DND-41 (cell line): ENCODE measurements at regions not wholly inside any gene's neighbourhood (a gene's known extent, or its start where the extent isn't known, plus 50 kb on each side); places are given as distances from the start of the nearest gene placed in this dataset.

Source experiments
- ATAC-seq: fragments of 200-7000 bp; cut with Tn5 transposase; 3 replicates; pipeline ENCODE4 v1.9.1; 2021; ENCODE audit warnings: low read depth; ENCODE audit not compliant: insufficient read depth
- DNase-seq: peaks from one replicate; pipeline ENCODE4 v3.0.0-alpha.2; 2020
- H2AFZ ChIP-seq: 2 replicates; pipeline ENCODE4 v1.6.0; 2012; ENCODE audit warnings: low read depth, low read length
- H3K27ac ChIP-seq: 2 replicates; pipeline ENCODE4 v1.5.1; 2012; ENCODE audit warnings: low read length, inconsistent platforms
- H3K27me3 ChIP-seq: fragments of 200-600 bp; sonication (generic); 2 replicates; pipeline ENCODE4 v1.6.0; 2012; ENCODE audit warnings: low read length, mild to moderate bottlenecking, inconsistent platforms; ENCODE audit not compliant: insufficient read depth, poor library complexity
- H3K36me3 ChIP-seq: 2 replicates; pipeline ENCODE4 v1.5.1; 2012; ENCODE audit warnings: low read length, inconsistent platforms; ENCODE audit not compliant: insufficient read depth
- H3K4me1 ChIP-seq: 2 replicates; pipeline ENCODE4 v1.5.1; 2012; ENCODE audit warnings: mild to moderate bottlenecking, low read length; ENCODE audit not compliant: insufficient read depth
- H3K4me2 ChIP-seq: 2 replicates; pipeline ENCODE4 v1.6.0; 2012; ENCODE audit warnings: mild to moderate bottlenecking, moderate library complexity, low read length, inconsistent platforms; ENCODE audit not compliant: insufficient read depth
- H3K4me3 ChIP-seq, 2 experiments: fragments of 200-600 bp in 1 of 2; shearing (Covaris generic) in 1 of 2; 2 replicates each; pipeline ENCODE4 v1.5.1; 2012 to 2016; ENCODE audit warnings: inconsistent platforms in 2 of 2, low read length in 2 of 2, mild to moderate bottlenecking in 2 of 2, low read depth in 1 of 2, moderate library complexity in 1 of 2
- H3K79me2 ChIP-seq: 2 replicates; pipeline ENCODE4 v1.6.0; 2012; ENCODE audit warnings: low read length, inconsistent platforms; ENCODE audit not compliant: insufficient read depth
- H3K9ac ChIP-seq: 2 replicates; pipeline ENCODE4 v1.6.0; 2012; ENCODE audit warnings: low read depth, mild to moderate bottlenecking, inconsistent platforms, low read length, moderate library complexity
- H3K9me3 ChIP-seq: 2 replicates; pipeline ENCODE4 v1.5.1; 2012; ENCODE audit warnings: low read length, moderate library complexity, mild to moderate bottlenecking, inconsistent platforms; ENCODE audit not compliant: insufficient read depth, severe bottlenecking
- H4K20me1 ChIP-seq: 2 replicates; pipeline ENCODE4 v1.6.0; 2012; ENCODE audit warnings: low read length; ENCODE audit not compliant: insufficient read depth
- EZH2 ChIP-seq: IDR thresholded peaks from 3 replicates; pipeline ENCODE4 v1.6.1; 2012; ENCODE audit warnings: borderline replicate concordance, low read depth, mild to moderate bottlenecking, moderate library complexity, low read length, inconsistent platforms; ENCODE audit not compliant: severe bottlenecking
- TF ChIP-seq, protein P1 (sequence below): IDR thresholded peaks from 2 replicates; pipeline ENCODE4 v1.5.1; 2012; ENCODE audit warnings: borderline replicate concordance, low read length, moderate library complexity, mild to moderate bottlenecking; ENCODE audit not compliant: poor library complexity, severe bottlenecking; ENCODE audit errors: extremely low read depth

DNA sequence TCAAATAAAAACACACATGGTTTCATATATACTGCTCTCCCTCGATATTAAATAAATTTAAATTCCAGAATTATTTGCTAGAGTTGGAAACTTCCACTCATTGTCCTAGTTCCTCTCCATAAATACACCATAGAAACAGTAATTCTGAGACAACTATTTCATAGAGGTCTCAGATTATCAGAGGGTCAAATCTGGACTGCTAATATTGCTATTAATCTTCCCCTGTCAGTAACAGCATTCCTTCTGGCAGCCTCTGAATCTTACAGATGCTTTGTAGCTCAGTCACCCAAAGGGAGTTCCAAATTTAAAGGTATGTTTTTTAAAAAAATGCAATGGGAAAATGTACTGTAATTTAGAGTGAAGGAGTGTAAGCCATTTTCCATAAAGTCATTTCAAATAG lies 428.8 kb downstream of the PYDC2 start:
- Histone ChIP-seq H3K4me2 (no peak overlapping the region), H3K9ac (no peak overlapping the region), H2AFZ (no peak overlapping the region), H3K79me2 (no peaks in the 10 kb centered on the region), H3K4me1 (no peaks in the 10 kb centered on the region), H3K27me3 (no peaks in the 10 kb centered on the region), H3K36me3 (no peaks in the 10 kb centered on the region), H3K9me3 (no peaks in the 10 kb centered on the region), H4K20me1 (no peaks in the 10 kb centered on the region), H3K27ac (no peak overlapping the region), H3K4me3 (no peak overlapping the region)
- no peak for ATAC-seq
- TF ChIP-seq, protein P1, sequence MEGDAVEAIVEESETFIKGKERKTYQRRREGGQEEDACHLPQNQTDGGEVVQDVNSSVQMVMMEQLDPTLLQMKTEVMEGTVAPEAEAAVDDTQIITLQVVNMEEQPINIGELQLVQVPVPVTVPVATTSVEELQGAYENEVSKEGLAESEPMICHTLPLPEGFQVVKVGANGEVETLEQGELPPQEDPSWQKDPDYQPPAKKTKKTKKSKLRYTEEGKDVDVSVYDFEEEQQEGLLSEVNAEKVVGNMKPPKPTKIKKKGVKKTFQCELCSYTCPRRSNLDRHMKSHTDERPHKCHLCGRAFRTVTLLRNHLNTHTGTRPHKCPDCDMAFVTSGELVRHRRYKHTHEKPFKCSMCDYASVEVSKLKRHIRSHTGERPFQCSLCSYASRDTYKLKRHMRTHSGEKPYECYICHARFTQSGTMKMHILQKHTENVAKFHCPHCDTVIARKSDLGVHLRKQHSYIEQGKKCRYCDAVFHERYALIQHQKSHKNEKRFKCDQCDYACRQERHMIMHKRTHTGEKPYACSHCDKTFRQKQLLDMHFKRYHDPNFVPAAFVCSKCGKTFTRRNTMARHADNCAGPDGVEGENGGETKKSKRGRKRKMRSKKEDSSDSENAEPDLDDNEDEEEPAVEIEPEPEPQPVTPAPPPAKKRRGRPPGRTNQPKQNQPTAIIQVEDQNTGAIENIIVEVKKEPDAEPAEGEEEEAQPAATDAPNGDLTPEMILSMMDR = no peak
- TF ChIP-seq EZH2 = no peak
- no peak for DNase-seq

DNA sequence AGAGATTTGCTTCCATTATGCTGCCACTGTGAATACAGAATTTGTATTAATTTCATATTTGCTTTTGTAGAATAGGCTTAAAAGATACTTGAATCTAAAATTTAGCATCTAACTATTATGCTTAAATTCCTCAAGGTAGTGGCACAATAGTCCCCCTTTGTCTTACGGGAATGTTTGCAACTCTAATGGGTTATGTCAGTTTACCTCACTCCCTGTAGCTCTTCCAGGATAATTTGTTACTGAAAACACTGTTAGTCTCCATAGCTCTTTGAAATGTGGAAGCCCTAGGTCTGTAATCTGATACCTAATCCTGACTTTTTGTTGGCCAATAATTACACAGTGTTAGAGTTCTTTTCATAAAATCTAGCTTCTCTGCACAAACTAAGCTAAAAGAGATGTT lies 433.4 kb downstream of the PYDC2 start:
- no peaks in the 10 kb centered on the region for H3K9me3 ChIP-seq
- no peak overlapping the region for H3K9ac ChIP-seq
- H3K4me2 ChIP-seq = no peak overlapping the region
- DNase-seq (no peak), ATAC-seq (no peak)
- H3K4me1 ChIP-seq = no peaks in the 10 kb centered on the region
- H2AFZ ChIP-seq = no peak overlapping the region
- H4K20me1 ChIP-seq = no peaks in the 10 kb centered on the region
- no peak overlapping the region for H3K4me3 ChIP-seq
- no peaks in the 10 kb centered on the region for H3K27me3 ChIP-seq
- no peaks in the 10 kb centered on the region for H3K36me3 ChIP-seq
- H3K79me2 ChIP-seq = no peaks in the 10 kb centered on the region
- no peak for TF ChIP-seq EZH2
- TF ChIP-seq, protein P1 = no peak
- no peak overlapping the region for H3K27ac ChIP-seq

DNA sequence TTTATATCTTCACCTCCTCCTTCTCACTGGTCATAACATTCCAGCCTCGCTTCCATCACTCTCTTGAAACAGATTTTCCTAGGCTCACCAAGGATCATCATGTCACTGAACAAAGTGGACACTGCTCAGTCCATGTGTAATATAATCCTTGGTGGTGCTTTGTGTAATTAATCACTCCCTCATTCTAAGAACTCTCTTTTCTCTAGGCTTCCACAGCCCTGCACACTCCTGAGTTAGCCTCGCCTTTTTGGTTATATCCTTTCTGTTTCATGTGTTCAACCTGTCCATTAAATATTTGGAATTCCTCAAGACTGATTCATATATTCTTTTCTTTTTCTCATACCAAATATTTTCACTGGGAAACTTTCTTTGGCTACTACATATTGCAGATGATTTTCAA lies 440.8 kb downstream of the PYDC2 start:
- no peaks in the 10 kb centered on the region for H3K79me2 ChIP-seq
- H3K4me1 ChIP-seq = no peaks in the 10 kb centered on the region
- H3K4me3 ChIP-seq = no peak overlapping the region
- ATAC-seq (no peak), DNase-seq (no peak)
- H3K36me3 ChIP-seq = no peaks in the 10 kb centered on the region
- H3K9ac ChIP-seq = no peak overlapping the region
- no peak overlapping the region for H2AFZ ChIP-seq
- no peak for TF ChIP-seq EZH2
- TF ChIP-seq, protein P1 = no peak
- no peak overlapping the region for H3K27ac ChIP-seq
- no peaks in the 10 kb centered on the region for H3K9me3 ChIP-seq
- no peaks in the 10 kb centered on the region for H3K27me3 ChIP-seq
- no peaks in the 10 kb centered on the region for H4K20me1 ChIP-seq
- H3K4me2 ChIP-seq = no peak overlapping the region

DNA sequence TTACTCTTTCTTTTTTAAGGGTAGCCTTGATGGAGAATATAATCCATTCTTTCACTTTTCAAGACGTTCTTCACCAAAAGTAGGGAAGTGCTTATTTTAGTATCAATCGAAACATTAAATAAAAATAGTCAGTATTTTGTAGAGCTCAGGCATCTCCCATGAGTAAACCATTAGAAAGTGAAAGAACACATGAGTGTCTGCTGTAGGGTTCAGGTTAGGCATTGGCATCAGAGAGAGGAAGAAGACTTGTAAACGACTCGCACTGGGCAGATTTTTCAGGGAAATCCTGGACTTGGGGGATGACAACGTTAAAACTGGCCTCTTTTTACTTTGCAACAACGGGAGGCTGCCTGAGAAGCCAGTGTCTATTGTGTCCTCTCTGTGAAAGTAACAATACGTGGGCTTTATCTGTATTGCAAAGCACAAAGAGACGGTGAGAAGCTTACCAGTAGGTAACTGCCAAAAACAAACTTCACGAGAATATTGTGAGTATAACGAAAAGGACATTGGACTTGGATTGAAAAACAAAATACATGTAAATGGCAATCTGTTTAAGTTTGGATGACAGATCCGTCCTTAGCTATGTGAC lies 451.7 kb downstream of the PYDC2 start:
- no peak for ATAC-seq
- Histone ChIP-seq H3K9me3 (no peaks in the 10 kb centered on the region), H3K4me3 (no peak overlapping the region), H4K20me1 (no peaks in the 10 kb centered on the region), H3K4me1 (no peaks in the 10 kb centered on the region), H3K27me3 (no peaks in the 10 kb centered on the region), H3K9ac (no peak overlapping the region), H3K27ac (no peak overlapping the region), H3K79me2 (no peaks in the 10 kb centered on the region), H3K4me2 (no peak overlapping the region), H2AFZ (no peak overlapping the region), H3K36me3 (no peaks in the 10 kb centered on the region)
- no peak for TF ChIP-seq EZH2
- TF ChIP-seq, protein P1 = no peak
- no peak for DNase-seq
